ENCODE measurements at regions not wholly inside any gene's neighbourhood (a gene's known extent, or its start where the extent isn't known, plus 50 kb on each side); places are given as distances from the start of the nearest gene placed in this dataset.
A peak's percentile ranks its signal among the peaks of the same experiment; 100 is the strongest.

DNA sequence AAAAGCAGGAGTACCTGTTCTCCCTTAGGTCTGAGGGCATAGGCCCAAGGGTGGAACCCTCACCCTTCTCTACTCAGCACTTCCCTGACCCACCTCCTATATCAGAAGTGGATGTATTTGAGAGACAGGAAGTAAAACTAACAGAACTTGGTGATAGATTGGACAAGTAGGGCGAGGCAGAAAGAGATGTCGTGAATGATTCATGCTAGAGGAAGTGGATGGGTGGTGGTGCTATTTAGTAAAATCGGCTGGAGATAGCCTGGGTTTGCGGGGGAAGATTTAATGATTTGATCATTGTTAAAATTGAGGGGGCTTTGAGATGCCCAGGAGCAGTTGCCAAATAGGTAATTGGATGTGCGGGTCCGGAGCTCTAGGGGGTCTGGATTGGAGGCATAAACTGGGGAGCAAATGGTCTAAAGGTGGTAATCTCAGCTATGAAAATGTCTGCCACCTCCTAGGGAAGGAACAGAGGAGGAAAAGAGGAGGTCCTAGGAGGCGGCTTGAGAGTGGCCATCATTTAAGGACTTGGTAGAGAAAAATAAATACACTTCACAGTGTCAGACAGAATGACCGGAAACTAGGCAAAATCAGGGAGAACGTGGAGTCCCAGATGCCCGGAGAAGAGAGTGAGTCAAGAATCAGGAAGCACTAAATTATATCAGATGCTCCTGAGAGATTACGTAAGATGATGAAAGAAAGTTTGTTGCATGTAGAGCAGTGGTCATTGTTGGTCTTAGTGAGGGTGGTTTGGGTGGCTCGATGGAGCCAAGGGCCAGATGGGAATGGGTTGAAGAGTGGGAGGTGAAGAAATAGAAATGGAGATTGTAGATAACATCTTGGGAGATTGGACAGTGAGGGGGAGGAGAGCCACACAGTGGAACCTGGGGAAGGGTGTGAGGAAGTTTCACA, 142.0 kb downstream of the CEP57L1 start:
- DNase-seq (ENCODE audit: low spot score): no peak
- H3K36me3 ChIP-seq (replicated peaks in 1 of 2; ENCODE audit: control insufficient read depth in 2 of 2, insufficient read depth in 2 of 2, low read length in 2 of 2): no peaks in the 10 kb centered on the region
- no peak overlapping the region for H4K8ac ChIP-seq (ENCODE audit: low read depth, low read length)
- H2BK5ac ChIP-seq (ENCODE audit: low read length): no peak overlapping the region
- no peak overlapping the region for H3K4me3 ChIP-seq (ENCODE audit: low read length in 2 of 2)
- H4K91ac ChIP-seq (ENCODE audit: low read depth, low read length, poor library complexity): no peak overlapping the region
- no peak overlapping the region for H3K9ac ChIP-seq (ENCODE audit: low read depth, low read length, poor library complexity)
- H3K4ac ChIP-seq (ENCODE audit: low read length): no peak overlapping the region
- WGBS, 2 donors (ENCODE audit: extremely low coverage in 2 of 2, insufficient read length in 2 of 2, insufficient replicate concordance in 1 of 2): no CpG with 5 or more reads among the region's 12 CpGs
- no peak overlapping the region for H3K14ac ChIP-seq (ENCODE audit: low read length)
- peak overlapping the region; percentile 11 for H3K4me2 ChIP-seq (ENCODE audit: insufficient read depth, low read length, poor library complexity, severe bottlenecking)
- no peak overlapping the region for H3K27ac ChIP-seq (replicated peaks; ENCODE audit: low read length)
- no peak overlapping the region for H2BK15ac ChIP-seq (ENCODE audit: low read length)
- H2AFZ ChIP-seq (ENCODE audit: low read length): peak overlapping the region; percentile 78
- peaks cover 0 to 3% (median 0%) of the 10 kb centered on the region in 3 experiments for H3K27me3 ChIP-seq (ENCODE audit: control insufficient read depth in 3 of 3, insufficient read depth in 3 of 3, low read depth in 1 of 3, low read length in 3 of 3)
- H3K4me1 ChIP-seq (ENCODE audit: control insufficient read depth in 2 of 2, insufficient read depth in 1 of 2, low read depth in 1 of 2, low read length in 2 of 2): peaks cover 2 to 10% of the 10 kb centered on the region in 2 donors
- no peak overlapping the region for H3K23ac ChIP-seq (ENCODE audit: low read depth, low read length, poor library complexity)
- no peaks in the 10 kb centered on the region for H3K9me3 ChIP-seq (replicated peaks in 1 of 2; ENCODE audit: control insufficient read depth in 2 of 2, insufficient read depth in 1 of 2, low read depth in 1 of 2, low read length in 2 of 2)
- H2BK12ac ChIP-seq (ENCODE audit: low read length): no peak overlapping the region
- H2AK5ac ChIP-seq (ENCODE audit: low read depth, low read length): no peak overlapping the region
- H2BK120ac ChIP-seq (ENCODE audit: low read depth, low read length): no peak overlapping the region
- no peaks in the 10 kb centered on the region for H3K79me1 ChIP-seq (ENCODE audit: low read depth, low read length)
- no peak overlapping the region for H3K18ac ChIP-seq (ENCODE audit: low read length)

DNA sequence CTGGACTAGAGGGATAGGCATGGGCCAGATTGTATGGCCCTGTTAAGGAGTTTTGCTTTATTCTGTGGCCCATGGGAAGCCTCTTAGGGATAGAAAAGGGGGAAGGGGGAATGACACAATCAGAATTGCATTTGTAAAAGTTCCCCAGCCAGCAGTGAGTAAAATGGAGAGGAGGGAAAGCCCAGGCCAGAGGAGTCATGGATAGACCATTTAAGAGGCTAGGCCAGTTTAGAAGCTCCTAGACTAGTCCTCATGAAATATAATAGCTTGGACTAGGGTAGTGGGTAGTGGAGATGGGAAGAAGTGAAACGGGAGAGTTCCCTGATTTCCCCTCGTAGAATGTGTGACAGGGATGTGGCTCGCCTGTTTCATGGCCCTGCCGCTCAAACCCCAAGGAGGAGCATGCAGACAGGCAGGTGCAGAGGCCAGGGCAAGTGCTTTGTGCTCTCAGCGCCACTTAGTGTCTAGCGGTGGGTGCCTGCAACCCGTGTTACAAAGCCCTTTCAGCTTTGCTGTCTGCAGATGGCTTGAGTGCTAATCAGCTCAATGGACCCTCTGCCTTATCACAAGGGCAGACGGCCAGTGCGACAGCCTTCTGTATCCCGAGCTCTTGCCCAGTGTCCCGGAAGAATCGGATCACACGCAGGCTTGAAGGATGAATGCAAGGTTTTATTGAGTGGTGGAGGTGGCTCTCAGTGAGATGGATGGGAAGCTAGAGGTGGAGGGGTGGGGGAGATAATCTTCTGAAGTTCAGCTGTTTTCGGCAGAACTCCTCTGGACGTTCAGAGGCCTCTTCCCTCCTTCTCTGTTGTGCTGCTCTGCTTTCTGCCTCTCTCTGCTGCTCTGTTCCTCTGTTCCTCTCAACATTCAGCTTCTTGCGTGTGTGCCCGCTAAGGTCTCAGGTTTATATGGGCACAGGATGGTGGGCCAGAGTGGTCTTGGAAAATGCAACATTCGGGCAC, 141.1 kb downstream of the CEP57L1 start:
- H2BK15ac ChIP-seq (ENCODE audit: low read length): no peak overlapping the region

GRCh38 chr6:109235481-109236038, 140.3 kb downstream of the CEP57L1 start:
- Histone ChIP-seq H3K79me1 (ENCODE audit: low read depth, low read length) (no peaks in the 10 kb centered on the region), H3K27me3 (ENCODE audit: control insufficient read depth in 3 of 3, insufficient read depth in 3 of 3, low read depth in 1 of 3, low read length in 3 of 3) (peaks cover 0 to 7% (median 0%) of the 10 kb centered on the region in 3 experiments), H3K4me3 (ENCODE audit: low read length in 2 of 2) (no peak overlapping the region), H3K23ac (ENCODE audit: low read depth, low read length, poor library complexity) (no peak overlapping the region), H3K4ac (ENCODE audit: low read length) (no peak overlapping the region), H3K9me3 (replicated peaks in 1 of 2; ENCODE audit: control insufficient read depth in 2 of 2, insufficient read depth in 1 of 2, low read depth in 1 of 2, low read length in 2 of 2) (no peaks in the 10 kb centered on the region), H3K14ac (ENCODE audit: low read length) (no peak overlapping the region), H3K27ac (replicated peaks; ENCODE audit: low read length) (no peak overlapping the region), H2BK120ac (ENCODE audit: low read depth, low read length) (no peak overlapping the region), H2BK5ac (ENCODE audit: low read length) (no peak overlapping the region), H4K91ac (ENCODE audit: low read depth, low read length, poor library complexity) (no peak overlapping the region), H2BK15ac (ENCODE audit: low read length) (no peak overlapping the region), H2AFZ (ENCODE audit: low read length) (no peak overlapping the region), H3K4me2 (ENCODE audit: insufficient read depth, low read length, poor library complexity, severe bottlenecking) (no peak overlapping the region), H3K18ac (ENCODE audit: low read length) (no peak overlapping the region), H3K4me1 (ENCODE audit: control insufficient read depth in 2 of 2, insufficient read depth in 1 of 2, low read depth in 1 of 2, low read length in 2 of 2) (peaks cover 2 to 10% of the 10 kb centered on the region in 2 donors), H2BK12ac (ENCODE audit: low read length) (no peak overlapping the region), H4K8ac (ENCODE audit: low read depth, low read length) (no peak overlapping the region), H3K36me3 (replicated peaks in 1 of 2; ENCODE audit: control insufficient read depth in 2 of 2, insufficient read depth in 2 of 2, low read length in 2 of 2) (no peaks in the 10 kb centered on the region), H3K9ac (ENCODE audit: low read depth, low read length, poor library complexity) (no peak overlapping the region), H2AK5ac (ENCODE audit: low read depth, low read length) (no peak overlapping the region)
- DNase-seq (ENCODE audit: low spot score): no peak
- no CpG with 5 or more reads among the region's 3 CpGs for WGBS, 2 donors (ENCODE audit: extremely low coverage in 2 of 2, insufficient read length in 2 of 2, insufficient replicate concordance in 1 of 2)

More for the DNA sequence above, 141.1 kb downstream of the CEP57L1 start:
- Histone ChIP-seq H3K36me3 (replicated peaks in 1 of 2; ENCODE audit: control insufficient read depth in 2 of 2, insufficient read depth in 2 of 2, low read length in 2 of 2) (no peaks in the 10 kb centered on the region), H4K91ac (ENCODE audit: low read depth, low read length, poor library complexity) (no peak overlapping the region), H3K27me3 (ENCODE audit: control insufficient read depth in 3 of 3, insufficient read depth in 3 of 3, low read depth in 1 of 3, low read length in 3 of 3) (peaks cover 0 to 3% (median 0%) of the 10 kb centered on the region in 3 experiments), H4K8ac (ENCODE audit: low read depth, low read length) (no peak overlapping the region), H3K9ac (ENCODE audit: low read depth, low read length, poor library complexity) (no peak overlapping the region), H3K23ac (ENCODE audit: low read depth, low read length, poor library complexity) (no peak overlapping the region), H3K4me3 (ENCODE audit: low read length in 2 of 2) (no peak overlapping the region), H3K14ac (ENCODE audit: low read length) (no peak overlapping the region), H3K18ac (ENCODE audit: low read length) (no peak overlapping the region), H3K79me1 (ENCODE audit: low read depth, low read length) (no peaks in the 10 kb centered on the region), H2BK120ac (ENCODE audit: low read depth, low read length) (no peak overlapping the region), H3K27ac (replicated peaks; ENCODE audit: low read length) (no peak overlapping the region), H3K4me2 (ENCODE audit: insufficient read depth, low read length, poor library complexity, severe bottlenecking) (peak overlapping the region; percentile 11), H2BK5ac (ENCODE audit: low read length) (no peak overlapping the region), H3K4ac (ENCODE audit: low read length) (no peak overlapping the region), H2AFZ (ENCODE audit: low read length) (peak overlapping the region; percentile 78), H2AK5ac (ENCODE audit: low read depth, low read length) (no peak overlapping the region), H3K4me1 (ENCODE audit: control insufficient read depth in 2 of 2, insufficient read depth in 1 of 2, low read depth in 1 of 2, low read length in 2 of 2) (peaks cover 2 to 10% of the 10 kb centered on the region in 2 donors), H3K9me3 (replicated peaks in 1 of 2; ENCODE audit: control insufficient read depth in 2 of 2, insufficient read depth in 1 of 2, low read depth in 1 of 2, low read length in 2 of 2) (no peaks in the 10 kb centered on the region), H2BK12ac (ENCODE audit: low read length) (no peak overlapping the region)
- no CpG with 5 or more reads among the region's 18 CpGs for WGBS, 2 donors (ENCODE audit: extremely low coverage in 2 of 2, insufficient read length in 2 of 2, insufficient replicate concordance in 1 of 2)
- peak; percentile 64 for DNase-seq (ENCODE audit: low spot score)

Data from neuronal stem cell (in vitro differentiated cells).